RWPE1 (cell line): ENCODE measurements at regions not wholly inside any gene's neighbourhood (a gene's known extent, or its start where the extent isn't known, plus 50 kb on each side); places are given as distances from the start of the nearest gene placed in this dataset.

Experiments used
- CTCF ChIA-PET: fragments of 350-600 bp; sonication (Branson Sonifier 250); formaldehyde crosslinking; extraction: SDS; loops from one replicate; lab custom pipeline; 2021; lab: Yijun Ruan, JAX
- POLR2A ChIA-PET: fragments of 400-600 bp; formaldehyde crosslinking; extraction: SDS; loops from one replicate; lab custom pipeline; 2020; ENCODE audit warnings: antibody characterized with exemption; ENCODE audit not compliant: low non-redundant PET; lab: Yijun Ruan, JAX
- DNase-seq: peaks from one replicate; pipeline ENCODE4 v3.0.0; 2012; ENCODE audit warnings: low spot score
- H3K27ac ChIP-seq: fragments of 450-650 bp; 2 replicates; pipeline ENCODE4 v1.5.1; 2017
- CTCF ChIP-seq: fragments of 450-650 bp; conservative IDR thresholded peaks from 2 replicates; pipeline ENCODE4 v1.5.1; 2017; ENCODE audit warnings: low read depth, mild to moderate bottlenecking

- POLR2A ChIA-PET: no interaction called here
- CTCF ChIA-PET: no interaction called here
Observed at GRCh38 chr2:15860760-15861159, 79.6 kb upstream of the MYCN start.

GRCh38 chr2:15861172-15861822 lies 79.1 kb upstream of the MYCN start:
- no peak overlapping the region for H3K27ac ChIP-seq
- TF ChIP-seq CTCF: no peak
- ChIA-PET POLR2A (no interaction called here), CTCF (no interaction called here)
- DNase-seq: no peak

More at GRCh38 chr2:15860760-15861159, 79.6 kb upstream of the MYCN start:
- no peak for DNase-seq
- TF ChIP-seq CTCF: no peak
- no peak overlapping the region for H3K27ac ChIP-seq

GRCh38 chr2:15861898-15862297 lies 78.5 kb upstream of the MYCN start:
- POLR2A ChIA-PET: no interaction called here
- no peak overlapping the region for H3K27ac ChIP-seq
- no peak for TF ChIP-seq CTCF
- CTCF ChIA-PET: no interaction called here
- DNase-seq: no peak

GRCh38 chr2:15863089-15863488 lies 77.3 kb upstream of the MYCN start:
- no peak for DNase-seq
- ChIA-PET POLR2A (no interaction called here), CTCF (no interaction called here)
- no peak for TF ChIP-seq CTCF
- H3K27ac ChIP-seq: no peak overlapping the region

GRCh38 chr2:15863494-15864175 lies 76.7 kb upstream of the MYCN start:
- POLR2A ChIA-PET: no interaction called here
- CTCF ChIA-PET: no interaction called here

More at GRCh38 chr2:15863494-15864175, 76.7 kb upstream of the MYCN start:
- H3K27ac ChIP-seq: no peak overlapping the region
- DNase-seq: no peak
- no peak for TF ChIP-seq CTCF
